ENCODE measurements at regions not wholly inside any gene's neighbourhood (a gene's known extent, or its start where the extent isn't known, plus 50 kb on each side); places are given as distances from the start of the nearest gene placed in this dataset.

DNA sequence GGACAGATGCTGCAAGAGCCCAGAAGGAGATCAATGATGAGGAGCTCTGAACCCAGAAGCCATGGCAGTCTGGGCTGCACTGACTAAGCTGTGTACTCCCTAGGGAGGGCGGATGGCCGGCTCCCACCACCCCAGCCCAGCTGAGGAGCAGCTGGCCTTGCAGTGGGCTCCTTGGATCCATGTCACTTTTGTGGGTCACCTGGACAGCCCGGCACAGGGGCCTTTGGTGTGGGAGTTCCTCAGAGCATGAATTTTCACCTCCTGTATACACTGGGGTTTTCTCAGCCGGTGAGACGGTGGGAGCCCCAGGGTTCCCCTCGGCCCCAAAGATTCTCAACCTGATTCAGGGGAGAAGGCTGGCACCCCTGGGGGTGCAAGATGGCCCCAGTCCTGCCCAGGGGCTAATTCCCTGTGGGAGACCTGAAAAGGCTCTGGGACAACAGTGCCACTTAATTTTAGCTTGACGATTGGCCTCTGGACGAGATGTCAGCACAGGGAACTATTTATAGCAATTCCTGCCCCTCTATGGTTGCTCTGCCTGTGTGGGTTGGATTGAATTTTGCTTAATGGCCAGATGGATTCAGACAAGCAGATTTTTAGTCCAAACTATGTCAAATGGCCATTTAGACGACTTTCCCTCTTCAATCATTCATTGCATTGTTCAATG is 121.6 kb upstream of the PMEPA1 start:
- TF ChIP-seq, protein P1, sequence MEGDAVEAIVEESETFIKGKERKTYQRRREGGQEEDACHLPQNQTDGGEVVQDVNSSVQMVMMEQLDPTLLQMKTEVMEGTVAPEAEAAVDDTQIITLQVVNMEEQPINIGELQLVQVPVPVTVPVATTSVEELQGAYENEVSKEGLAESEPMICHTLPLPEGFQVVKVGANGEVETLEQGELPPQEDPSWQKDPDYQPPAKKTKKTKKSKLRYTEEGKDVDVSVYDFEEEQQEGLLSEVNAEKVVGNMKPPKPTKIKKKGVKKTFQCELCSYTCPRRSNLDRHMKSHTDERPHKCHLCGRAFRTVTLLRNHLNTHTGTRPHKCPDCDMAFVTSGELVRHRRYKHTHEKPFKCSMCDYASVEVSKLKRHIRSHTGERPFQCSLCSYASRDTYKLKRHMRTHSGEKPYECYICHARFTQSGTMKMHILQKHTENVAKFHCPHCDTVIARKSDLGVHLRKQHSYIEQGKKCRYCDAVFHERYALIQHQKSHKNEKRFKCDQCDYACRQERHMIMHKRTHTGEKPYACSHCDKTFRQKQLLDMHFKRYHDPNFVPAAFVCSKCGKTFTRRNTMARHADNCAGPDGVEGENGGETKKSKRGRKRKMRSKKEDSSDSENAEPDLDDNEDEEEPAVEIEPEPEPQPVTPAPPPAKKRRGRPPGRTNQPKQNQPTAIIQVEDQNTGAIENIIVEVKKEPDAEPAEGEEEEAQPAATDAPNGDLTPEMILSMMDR (IDR thresholded peaks at IDR 0.05), result no peak
- TF ChIP-seq POLR2A (IDR thresholded peaks at IDR 0.05), result no peak
